NCI-H2107 treated with DMSO at 0.1 percent for 48 hours (cell line): ENCODE measurements at regions not wholly inside any gene's neighbourhood (a gene's known extent, or its start where the extent isn't known, plus 50 kb on each side); places are given as distances from the start of the nearest gene placed in this dataset.

Source experiments
- DNase-seq: peaks from one replicate; lab custom pipeline; 2025; ENCODE audit not compliant: unreplicated experiment; lab: John Stamatoyannopoulos, UW

GRCh38 chr11:98944461-98944860 is 76.3 kb upstream of the CNTN5 start:
- no peak for DNase-seq

GRCh38 chr11:98952107-98952506 is 68.6 kb upstream of the CNTN5 start:
- DNase-seq = no peak

- DNase-seq = no peak
Observed at GRCh38 chr11:98955551-98955950, 65.2 kb upstream of the CNTN5 start.

GRCh38 chr11:98964146-98964545 is 56.6 kb upstream of the CNTN5 start:
- no peak for DNase-seq

- no peak for DNase-seq
Observed at GRCh38 chr11:98965358-98965757, 55.4 kb upstream of the CNTN5 start.

- no peak for DNase-seq
Observed at GRCh38 chr11:98965775-98966174, 55.0 kb upstream of the CNTN5 start.

GRCh38 chr11:98967005-98967404 is 53.7 kb upstream of the CNTN5 start:
- DNase-seq = no peak
